DND-41 (cell line): ENCODE measurements at regions not wholly inside any gene's neighbourhood (a gene's known extent, or its start where the extent isn't known, plus 50 kb on each side); places are given as distances from the start of the nearest gene placed in this dataset.

Experiments used
- ATAC-seq: fragments of 200-7000 bp; cut with Tn5 transposase; 3 replicates; pipeline ENCODE4 v1.9.1; 2021; ENCODE audit warnings: low read depth; ENCODE audit not compliant: insufficient read depth
- DNase-seq: peaks from one replicate; pipeline ENCODE4 v3.0.0-alpha.2; 2020
- H2AFZ ChIP-seq: 2 replicates; pipeline ENCODE4 v1.6.0; 2012; ENCODE audit warnings: low read depth, low read length
- H3K27ac ChIP-seq: 2 replicates; pipeline ENCODE4 v1.5.1; 2012; ENCODE audit warnings: low read length, inconsistent platforms
- H3K27me3 ChIP-seq: fragments of 200-600 bp; sonication (generic); 2 replicates; pipeline ENCODE4 v1.6.0; 2012; ENCODE audit warnings: low read length, mild to moderate bottlenecking, inconsistent platforms; ENCODE audit not compliant: insufficient read depth, poor library complexity
- H3K36me3 ChIP-seq: 2 replicates; pipeline ENCODE4 v1.5.1; 2012; ENCODE audit warnings: low read length, inconsistent platforms; ENCODE audit not compliant: insufficient read depth
- H3K4me1 ChIP-seq: 2 replicates; pipeline ENCODE4 v1.5.1; 2012; ENCODE audit warnings: mild to moderate bottlenecking, low read length; ENCODE audit not compliant: insufficient read depth
- H3K4me2 ChIP-seq: 2 replicates; pipeline ENCODE4 v1.6.0; 2012; ENCODE audit warnings: mild to moderate bottlenecking, moderate library complexity, low read length, inconsistent platforms; ENCODE audit not compliant: insufficient read depth
- H3K4me3 ChIP-seq, 2 experiments: fragments of 200-600 bp in 1 of 2; shearing (Covaris generic) in 1 of 2; 2 replicates each; pipeline ENCODE4 v1.5.1; 2012 to 2016; ENCODE audit warnings: inconsistent platforms in 2 of 2, low read length in 2 of 2, mild to moderate bottlenecking in 2 of 2, low read depth in 1 of 2, moderate library complexity in 1 of 2
- H3K79me2 ChIP-seq: 2 replicates; pipeline ENCODE4 v1.6.0; 2012; ENCODE audit warnings: low read length, inconsistent platforms; ENCODE audit not compliant: insufficient read depth
- H3K9ac ChIP-seq: 2 replicates; pipeline ENCODE4 v1.6.0; 2012; ENCODE audit warnings: low read depth, mild to moderate bottlenecking, inconsistent platforms, low read length, moderate library complexity
- H3K9me3 ChIP-seq: 2 replicates; pipeline ENCODE4 v1.5.1; 2012; ENCODE audit warnings: low read length, moderate library complexity, mild to moderate bottlenecking, inconsistent platforms; ENCODE audit not compliant: insufficient read depth, severe bottlenecking
- H4K20me1 ChIP-seq: 2 replicates; pipeline ENCODE4 v1.6.0; 2012; ENCODE audit warnings: low read length; ENCODE audit not compliant: insufficient read depth
- EZH2 ChIP-seq: IDR thresholded peaks from 3 replicates; pipeline ENCODE4 v1.6.1; 2012; ENCODE audit warnings: borderline replicate concordance, low read depth, mild to moderate bottlenecking, moderate library complexity, low read length, inconsistent platforms; ENCODE audit not compliant: severe bottlenecking
- TF ChIP-seq, protein P1 (sequence below): IDR thresholded peaks from 2 replicates; pipeline ENCODE4 v1.5.1; 2012; ENCODE audit warnings: borderline replicate concordance, low read length, moderate library complexity, mild to moderate bottlenecking; ENCODE audit not compliant: poor library complexity, severe bottlenecking; ENCODE audit errors: extremely low read depth

DNA sequence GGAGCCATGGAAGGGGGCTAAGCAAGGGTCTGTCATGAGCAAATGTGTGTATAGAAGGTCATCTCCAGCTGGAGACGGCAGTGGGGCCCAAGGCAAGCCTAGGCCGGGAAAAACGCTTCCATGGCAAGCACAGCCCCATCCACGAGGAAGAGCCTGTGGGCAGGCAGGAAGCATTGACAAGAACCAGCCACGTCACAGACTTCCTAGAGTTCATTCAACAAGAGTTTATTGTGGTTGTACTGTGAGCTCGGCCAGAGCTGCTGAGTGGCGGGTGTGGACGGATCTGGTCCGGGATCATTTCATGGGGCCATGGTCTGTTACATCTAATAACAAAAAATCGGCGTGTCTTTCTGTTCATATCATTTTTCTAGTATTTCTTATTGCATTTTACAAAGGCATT, 311.7 kb downstream of the TMEM121 start:
- peaks cover 7% of the 10 kb centered on the region; the same call in 1 of the 2 replicates for H4K20me1 ChIP-seq
- no peak for TF ChIP-seq EZH2
- TF ChIP-seq, protein P1, sequence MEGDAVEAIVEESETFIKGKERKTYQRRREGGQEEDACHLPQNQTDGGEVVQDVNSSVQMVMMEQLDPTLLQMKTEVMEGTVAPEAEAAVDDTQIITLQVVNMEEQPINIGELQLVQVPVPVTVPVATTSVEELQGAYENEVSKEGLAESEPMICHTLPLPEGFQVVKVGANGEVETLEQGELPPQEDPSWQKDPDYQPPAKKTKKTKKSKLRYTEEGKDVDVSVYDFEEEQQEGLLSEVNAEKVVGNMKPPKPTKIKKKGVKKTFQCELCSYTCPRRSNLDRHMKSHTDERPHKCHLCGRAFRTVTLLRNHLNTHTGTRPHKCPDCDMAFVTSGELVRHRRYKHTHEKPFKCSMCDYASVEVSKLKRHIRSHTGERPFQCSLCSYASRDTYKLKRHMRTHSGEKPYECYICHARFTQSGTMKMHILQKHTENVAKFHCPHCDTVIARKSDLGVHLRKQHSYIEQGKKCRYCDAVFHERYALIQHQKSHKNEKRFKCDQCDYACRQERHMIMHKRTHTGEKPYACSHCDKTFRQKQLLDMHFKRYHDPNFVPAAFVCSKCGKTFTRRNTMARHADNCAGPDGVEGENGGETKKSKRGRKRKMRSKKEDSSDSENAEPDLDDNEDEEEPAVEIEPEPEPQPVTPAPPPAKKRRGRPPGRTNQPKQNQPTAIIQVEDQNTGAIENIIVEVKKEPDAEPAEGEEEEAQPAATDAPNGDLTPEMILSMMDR = no peak
- H2AFZ ChIP-seq = no peak overlapping the region
- no peak overlapping the region for H3K4me2 ChIP-seq
- no peak overlapping the region for H3K4me3 ChIP-seq
- no peak for ATAC-seq
- H3K4me1 ChIP-seq = no peaks in the 10 kb centered on the region
- H3K27me3 ChIP-seq = peaks cover 6% of the 10 kb centered on the region
- H3K36me3 ChIP-seq = no peaks in the 10 kb centered on the region
- H3K27ac ChIP-seq = no peak overlapping the region
- H3K79me2 ChIP-seq = no peaks in the 10 kb centered on the region
- no peak for DNase-seq
- no peaks in the 10 kb centered on the region for H3K9me3 ChIP-seq
- H3K9ac ChIP-seq = no peak overlapping the region

DNA sequence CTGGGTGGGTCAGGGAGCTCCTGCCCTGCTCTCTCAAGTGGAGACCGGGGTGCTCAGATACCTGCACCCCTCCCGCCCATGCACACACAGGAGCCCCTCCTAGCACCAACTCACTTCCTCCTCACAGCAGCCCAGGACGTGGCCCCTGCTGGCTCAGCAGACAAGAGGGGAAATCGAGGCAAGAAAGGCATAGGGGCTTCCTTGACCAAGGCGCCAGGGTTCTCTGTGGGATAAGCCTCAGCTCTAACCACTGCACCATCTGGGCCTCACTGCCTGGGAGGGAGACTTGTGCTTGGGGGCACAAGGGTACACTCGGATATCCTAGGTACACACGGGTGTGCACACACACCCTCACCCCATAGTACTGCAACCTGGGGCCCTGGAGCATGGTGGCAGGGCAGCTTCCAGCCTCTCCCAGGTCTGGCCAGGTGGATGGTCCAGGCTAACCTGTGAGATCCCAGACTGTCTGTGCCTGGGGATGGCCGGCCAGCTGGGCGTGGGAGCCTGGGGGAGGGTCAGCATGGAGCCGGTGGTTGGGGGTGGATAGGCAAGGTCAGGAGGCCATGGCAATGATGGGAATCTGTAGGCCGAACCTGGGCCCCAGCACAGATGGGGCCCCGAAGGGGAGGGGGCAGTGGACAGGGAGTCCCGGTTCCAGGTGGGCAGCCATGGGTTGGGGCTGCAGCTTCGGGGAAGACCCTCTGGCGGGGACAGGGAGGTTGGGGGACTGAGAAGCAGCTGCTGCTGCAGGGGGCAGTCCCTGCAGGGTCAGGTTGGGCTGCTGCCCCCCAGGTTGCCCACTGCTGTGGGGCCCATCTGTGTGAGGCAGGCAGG, 312.4 kb downstream of the TMEM121 start:
- Histone ChIP-seq H4K20me1 (peaks cover 7% of the 10 kb centered on the region; the same call in 1 of the 2 replicates), H3K27me3 (peaks cover 6% of the 10 kb centered on the region), H3K4me3 (no peak overlapping the region), H3K79me2 (no peaks in the 10 kb centered on the region), H3K9ac (no peak overlapping the region), H3K9me3 (no peaks in the 10 kb centered on the region), H3K4me1 (no peaks in the 10 kb centered on the region), H3K27ac (no peak overlapping the region), H3K4me2 (no peak overlapping the region), H3K36me3 (no peaks in the 10 kb centered on the region), H2AFZ (no peak overlapping the region)
- ATAC-seq (no peak), DNase-seq (no peak)
- no peak for TF ChIP-seq EZH2
- TF ChIP-seq, protein P1 = no peak

DNA sequence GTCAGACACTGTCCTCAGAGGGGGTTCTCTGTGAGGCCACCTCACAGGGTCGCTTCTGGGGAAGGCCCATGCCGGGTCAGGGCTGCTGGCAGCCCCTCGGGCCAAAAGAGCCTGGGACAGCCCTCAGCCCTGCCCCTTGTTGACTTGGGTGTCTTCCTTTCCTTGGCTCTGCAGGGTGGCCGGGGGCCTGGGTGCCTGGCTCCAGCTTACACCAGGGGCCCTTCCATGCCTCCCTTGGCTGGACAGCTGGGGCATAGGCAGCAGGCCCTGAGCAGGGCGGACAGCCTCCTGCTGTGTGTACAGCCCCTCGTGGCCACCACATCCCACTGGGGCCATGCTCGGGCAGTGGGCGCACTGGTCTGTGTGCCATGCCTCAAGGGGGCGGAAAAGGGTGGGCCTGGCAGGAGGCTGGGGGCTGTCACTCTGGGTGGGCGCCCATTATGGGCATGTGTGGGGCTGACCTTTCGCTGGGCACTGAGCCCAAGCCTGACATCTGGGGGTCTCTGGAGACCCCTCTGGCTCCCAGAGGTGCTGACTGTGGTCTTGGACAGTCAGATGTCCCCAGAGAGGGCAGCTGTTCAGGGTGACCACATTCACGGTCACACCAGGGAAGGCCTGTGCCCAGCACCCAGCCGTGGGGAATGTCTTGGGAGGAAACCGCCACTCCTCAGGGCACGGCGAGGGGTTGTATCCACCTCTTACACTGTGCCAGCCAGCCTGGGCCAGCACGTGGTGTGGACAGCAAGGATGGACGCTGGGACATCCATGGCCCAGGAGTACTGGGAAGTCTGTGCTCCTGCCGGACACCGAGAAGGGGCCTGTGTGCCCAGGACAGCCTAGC, 313.3 kb downstream of the TMEM121 start:
- no peak overlapping the region for H3K9ac ChIP-seq
- H3K4me2 ChIP-seq = no peak overlapping the region
- H3K27ac ChIP-seq = no peak overlapping the region
- H4K20me1 ChIP-seq = peaks cover 7% of the 10 kb centered on the region; the same call in 1 of the 2 replicates
- no peaks in the 10 kb centered on the region for H3K4me1 ChIP-seq
- ATAC-seq (no peak), DNase-seq (no peak)
- H3K9me3 ChIP-seq = no peaks in the 10 kb centered on the region
- H3K79me2 ChIP-seq = no peaks in the 10 kb centered on the region
- TF ChIP-seq, protein P1 = no peak
- TF ChIP-seq EZH2 = no peak
- H3K27me3 ChIP-seq = peaks cover 6% of the 10 kb centered on the region
- no peaks in the 10 kb centered on the region for H3K36me3 ChIP-seq
- H3K4me3 ChIP-seq = no peak overlapping the region
- no peak overlapping the region for H2AFZ ChIP-seq
